OCI-LY7 (cell line): ENCODE measurements at regions not wholly inside any gene's neighbourhood (a gene's known extent, or its start where the extent isn't known, plus 50 kb on each side); places are given as distances from the start of the nearest gene placed in this dataset.

ENCODE experiments used
- CTCF ChIP-seq: fragments of 200-600 bp; sonication (generic); conservative IDR thresholded peaks from 2 replicates; pipeline ENCODE4 v1.5.1; 2014; ENCODE audit warnings: mild to moderate bottlenecking, antibody characterized with exemption, low read length, moderate library complexity, mixed read lengths
- EZH2phosphoT487 ChIP-seq: fragments of 200-600 bp; sonication (generic); IDR thresholded peaks from 2 replicates; pipeline ENCODE4 v1.6.1; 2018; ENCODE audit warnings: low read depth, borderline replicate concordance, mild to moderate bottlenecking, mixed run types, antibody characterized with exemption, low read length, moderate library complexity, mixed read lengths

GRCh38 chr12:84763107-84763506 lies 149.5 kb downstream of the SLC6A15 start:
- TF ChIP-seq CTCF: no peak
- no peak for TF ChIP-seq EZH2phosphoT487
